Effector CD8-positive, alpha-beta T cell (primary cell): ENCODE measurements at regions not wholly inside any gene's neighbourhood (a gene's known extent, or its start where the extent isn't known, plus 50 kb on each side); places are given as distances from the start of the nearest gene placed in this dataset.
"Not testable (repeated sequence)": the region's sequence is repeated elsewhere in the genome, so short reads cannot be mapped to it uniquely, and the experiment has no call there.

ENCODE experiments used
- DNase-seq: peaks from one replicate; lab custom pipeline; 2025; lab: John Stamatoyannopoulos, UW

- no peak for DNase-seq
Measured at GRCh38 chr9:105114318-105114717, 130.1 kb upstream of the SLC44A1 start.

- no peak for DNase-seq
Measured at GRCh38 chr9:105114964-105115728, 129.3 kb upstream of the SLC44A1 start.

- no peak for DNase-seq
Measured at GRCh38 chr9:105116052-105116868, 128.2 kb upstream of the SLC44A1 start.

GRCh38 chr9:105117234-105117633 lies 127.2 kb upstream of the SLC44A1 start:
- no peak for DNase-seq

GRCh38 chr9:105118636-105119035 lies 125.8 kb upstream of the SLC44A1 start:
- DNase-seq = no peak

GRCh38 chr9:105119156-105119555 lies 125.3 kb upstream of the SLC44A1 start:
- no peak for DNase-seq

DNA sequence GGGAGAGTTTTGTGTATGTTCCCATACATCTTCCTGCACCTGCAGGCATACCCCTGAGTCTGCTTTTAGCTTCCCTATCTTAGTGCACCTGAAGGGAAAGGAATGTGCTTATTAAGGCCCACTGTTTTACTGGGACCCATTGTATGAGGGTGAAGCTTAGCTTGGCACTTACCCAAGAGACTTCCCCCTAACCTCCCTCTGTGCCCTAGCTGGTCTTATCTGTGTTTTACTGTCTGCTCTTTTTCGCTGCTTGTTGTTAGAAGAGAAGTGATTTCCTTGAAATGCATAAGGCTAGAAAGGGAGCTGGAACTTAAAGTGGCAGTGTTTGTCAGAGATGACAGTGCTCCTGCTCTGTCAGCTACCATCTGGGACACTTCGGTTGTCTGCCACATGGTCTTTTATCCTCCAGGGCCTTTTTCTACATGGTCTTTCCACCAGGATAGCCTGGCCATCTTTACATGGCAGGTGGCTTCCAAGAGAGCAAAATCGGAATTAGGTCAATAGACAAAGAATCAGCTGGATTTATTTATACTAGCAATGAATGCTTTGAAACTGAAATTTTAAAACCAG lies 122.5 kb upstream of the SLC44A1 start:
- DNase-seq = no peak

- not testable (repeated sequence) for DNase-seq
Measured at GRCh38 chr9:105124598-105124997, 119.9 kb upstream of the SLC44A1 start.

DNA sequence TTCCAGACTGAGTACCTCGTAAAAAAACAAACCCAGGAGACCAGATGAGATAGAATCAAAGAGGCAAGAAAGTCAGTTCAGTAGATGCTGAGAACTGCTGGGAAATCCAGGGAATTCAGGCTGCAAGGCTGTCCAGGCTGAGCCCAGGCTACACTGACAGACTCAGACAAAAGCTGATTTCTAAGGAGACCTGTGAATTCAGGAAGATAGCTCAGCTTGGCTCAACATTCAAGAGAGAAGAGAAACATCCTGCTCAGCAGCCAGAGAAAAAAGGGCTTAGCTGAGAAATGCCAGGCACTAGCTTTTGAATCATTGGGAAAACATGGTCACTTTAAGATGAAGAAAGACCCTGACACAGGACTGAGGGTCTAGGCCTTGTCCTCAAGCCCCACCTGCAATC lies 118.2 kb upstream of the SLC44A1 start:
- no peak for DNase-seq

- peak; percentile 14 for DNase-seq
Measured at GRCh38 chr9:105127863-105128220, 116.6 kb upstream of the SLC44A1 start.

DNA sequence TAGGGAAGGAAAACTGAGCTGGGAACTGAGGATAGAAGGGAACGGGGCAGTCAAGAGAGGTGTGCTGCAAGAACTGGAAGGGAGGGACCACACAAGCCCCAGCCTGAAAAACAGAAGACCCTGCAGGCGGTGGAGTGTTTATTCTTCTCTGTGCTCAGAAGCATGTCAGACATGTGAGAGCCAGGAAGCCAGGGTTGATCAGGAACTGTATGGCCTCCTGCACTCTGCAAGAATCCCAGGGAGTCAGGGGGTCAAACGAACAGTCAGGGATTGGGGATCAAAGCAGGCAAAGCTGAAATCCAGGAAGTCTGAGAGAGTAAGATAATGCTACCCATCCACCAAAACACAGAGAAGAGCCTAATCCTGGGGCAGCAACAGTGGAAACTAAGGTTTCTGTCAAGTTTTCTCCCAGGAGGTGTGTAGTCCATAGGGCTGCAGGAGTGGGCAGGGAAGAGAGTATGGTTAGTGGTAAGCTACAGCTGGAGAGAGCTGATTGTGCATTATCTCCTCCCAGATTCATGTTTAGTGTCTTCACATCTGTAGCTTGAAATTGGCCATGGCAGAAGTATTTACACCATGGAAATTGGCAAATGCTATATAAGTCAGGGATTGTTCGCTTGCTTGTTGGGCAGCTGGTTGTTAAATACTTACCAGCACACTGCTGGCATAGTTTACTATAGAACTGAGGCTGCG lies 115.4 kb upstream of the SLC44A1 start:
- no peak for DNase-seq

DNA sequence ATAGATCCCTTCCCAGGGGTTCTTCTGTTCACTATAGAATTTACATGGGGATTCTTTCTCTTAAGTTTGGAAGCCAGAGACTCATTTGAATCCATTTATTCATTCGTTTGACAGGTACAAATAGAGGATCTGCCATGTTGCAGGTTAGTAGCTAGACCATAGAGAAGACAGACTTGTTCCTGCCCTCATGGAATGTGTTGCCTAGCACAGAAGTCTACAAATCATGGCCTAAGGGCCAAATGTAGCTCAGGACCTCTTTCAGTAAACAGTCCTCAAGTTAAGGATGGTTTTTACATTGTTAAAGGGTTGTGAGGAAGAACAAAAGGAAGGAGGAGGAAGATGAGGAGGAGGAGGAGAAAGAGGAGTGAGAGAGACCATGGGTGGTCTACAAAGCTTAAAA lies 114.7 kb upstream of the SLC44A1 start:
- no peak for DNase-seq

DNA sequence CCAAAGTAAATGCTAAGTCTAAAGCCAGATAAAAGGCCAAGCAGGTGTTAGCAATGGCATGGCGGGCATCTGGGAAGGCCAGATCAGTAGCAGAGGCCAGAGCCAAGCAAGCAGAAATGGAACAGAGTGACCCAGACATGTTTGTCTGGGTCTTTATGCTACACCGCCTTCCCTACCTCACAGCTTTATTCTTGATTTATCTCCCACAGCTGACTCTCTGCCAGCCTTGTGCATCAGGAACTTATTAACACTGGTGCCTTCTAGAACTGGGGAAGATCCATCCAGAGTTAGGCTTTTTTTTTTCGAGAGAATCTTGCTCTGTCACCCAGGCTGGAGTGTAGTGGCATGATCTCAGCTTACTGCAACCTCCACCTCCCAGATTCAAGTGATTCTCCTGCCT lies 112.5 kb upstream of the SLC44A1 start:
- no peak for DNase-seq

DNA sequence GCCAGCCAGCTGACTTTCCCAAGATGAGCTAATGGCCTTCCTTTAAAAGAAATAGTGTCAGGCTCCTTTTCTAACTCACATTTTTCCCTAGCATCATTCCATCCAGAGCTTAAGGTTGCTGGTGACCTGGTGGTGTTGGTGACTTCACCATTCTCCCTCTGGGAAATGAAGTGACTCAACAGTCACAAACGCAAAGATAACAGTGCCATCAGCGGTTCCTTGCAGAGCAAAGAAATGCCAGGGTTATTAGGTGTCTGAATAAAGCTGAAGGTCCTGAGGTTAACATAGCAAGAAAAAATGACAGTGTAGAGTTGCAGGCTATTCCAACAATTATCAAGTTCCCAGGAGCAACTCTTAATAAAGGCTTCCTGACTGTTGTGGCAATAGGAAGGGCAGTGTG lies 111.8 kb upstream of the SLC44A1 start:
- DNase-seq = no peak

DNA sequence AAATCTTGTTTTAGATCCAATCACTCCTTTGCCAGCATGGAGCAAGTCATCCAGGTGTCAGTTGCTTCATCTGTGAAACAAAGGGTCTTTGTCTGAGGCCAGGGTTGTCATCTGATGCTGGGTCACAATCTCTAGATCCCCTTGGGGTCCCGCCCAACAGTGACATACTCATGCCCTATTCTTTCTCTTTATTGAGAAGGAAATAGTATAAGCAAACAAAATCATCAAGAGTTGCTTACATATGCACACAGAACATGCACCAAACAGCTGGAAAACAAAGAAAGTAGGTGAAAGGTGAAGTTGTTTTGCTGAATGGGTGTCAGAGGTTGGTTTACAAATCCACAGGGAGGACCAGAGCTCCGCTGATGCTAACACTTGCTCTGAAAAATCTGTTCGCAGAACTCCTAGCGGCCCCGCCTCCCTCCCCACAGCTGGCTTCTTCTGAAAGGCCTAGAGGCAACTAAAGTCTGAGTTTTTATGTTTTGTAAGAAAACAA lies 106.1 kb upstream of the SLC44A1 start:
- no peak for DNase-seq

- no peak for DNase-seq
Measured at GRCh38 chr9:105141146-105141975, 103.1 kb upstream of the SLC44A1 start.

- no peak for DNase-seq
Measured at GRCh38 chr9:105141976-105142250, 102.5 kb upstream of the SLC44A1 start.

DNA sequence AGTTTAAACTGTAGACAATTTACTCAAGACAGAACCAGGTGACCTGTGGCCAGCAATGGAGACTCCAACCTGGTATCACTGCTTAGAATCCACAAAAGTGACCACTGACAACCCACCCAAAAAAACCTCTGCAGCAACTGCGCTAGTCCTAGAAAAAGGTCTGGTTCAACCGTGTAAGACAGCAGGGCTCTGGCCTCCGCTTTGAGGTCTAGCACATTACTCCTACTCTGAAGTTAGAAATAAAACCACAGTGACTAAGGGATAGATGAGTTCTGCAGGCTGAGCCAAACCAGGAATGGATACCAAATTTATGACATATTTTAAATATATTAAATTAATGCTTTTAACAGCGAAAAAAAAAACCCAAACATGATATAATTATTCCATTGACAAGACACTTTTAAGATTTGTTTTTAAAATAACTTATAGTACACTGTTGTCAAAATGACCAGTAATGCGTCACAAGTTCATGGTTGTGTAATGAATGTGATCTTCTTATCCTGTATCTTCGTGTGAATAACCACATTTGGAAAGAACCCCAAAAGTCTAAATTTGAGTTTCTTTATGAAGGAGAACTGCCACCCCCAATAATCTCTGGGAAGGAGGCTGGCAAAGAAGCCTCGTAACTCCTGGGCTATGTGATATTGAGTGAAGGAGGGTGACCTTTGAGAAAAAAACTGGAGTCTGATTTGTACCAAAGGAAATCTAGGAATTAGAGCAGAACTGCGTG lies 101.9 kb upstream of the SLC44A1 start:
- no peak for DNase-seq

DNA sequence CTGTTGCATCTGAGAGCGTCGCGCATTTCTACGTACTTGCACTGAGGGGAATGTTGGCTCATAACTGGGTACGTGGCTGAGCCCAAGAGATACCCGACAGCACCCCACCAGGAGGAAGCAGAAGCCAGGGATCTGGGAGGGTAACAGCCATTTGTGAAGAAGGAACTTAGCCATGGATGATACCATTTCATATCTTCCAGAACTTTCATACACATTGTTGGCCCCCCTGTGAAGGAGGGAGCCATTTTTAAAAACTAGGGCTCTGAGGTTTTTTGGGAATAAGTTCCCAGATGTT lies 101.4 kb upstream of the SLC44A1 start:
- DNase-seq = no peak

DNA sequence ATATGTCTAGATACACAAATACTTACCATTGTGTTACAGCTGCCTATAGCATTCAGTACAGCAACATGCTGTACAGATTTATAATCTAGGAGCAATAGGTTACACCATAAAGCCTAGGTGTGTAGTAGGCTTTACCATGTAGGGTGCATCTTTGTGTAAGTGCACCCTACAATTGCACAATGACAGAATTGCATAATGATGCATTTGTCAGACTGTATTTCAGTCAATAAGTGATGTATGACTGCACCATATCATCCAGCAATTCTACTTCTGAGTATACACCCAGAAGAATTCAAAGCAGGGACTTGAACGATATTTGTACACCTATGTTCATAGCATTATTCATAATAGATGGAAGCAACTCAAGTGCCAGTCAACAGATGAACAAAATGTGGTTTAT lies 100.4 kb upstream of the SLC44A1 start:
- DNase-seq = no peak

- no peak for DNase-seq
Measured at GRCh38 chr9:105144841-105145240, 99.6 kb upstream of the SLC44A1 start.
